KG1 (cell line): ENCODE measurements at regions not wholly inside any gene's neighbourhood (a gene's known extent, or its start where the extent isn't known, plus 50 kb on each side); places are given as distances from the start of the nearest gene placed in this dataset.

Experiments
- DNase-seq: peaks from one replicate; lab custom pipeline; 2025; lab: John Stamatoyannopoulos, UW

GRCh38 chr3:178455946-178456345 is 80.3 kb upstream of the KCNMB2 start:
- DNase-seq, result no peak

- no peak for DNase-seq
Observed at GRCh38 chr3:178456621-178457285, 79.5 kb upstream of the KCNMB2 start.

GRCh38 chr3:178457511-178457910 is 78.7 kb upstream of the KCNMB2 start:
- DNase-seq, result no peak

- no peak for DNase-seq
Observed at GRCh38 chr3:178458313-178459037, 77.8 kb upstream of the KCNMB2 start.

- no peak for DNase-seq
Observed at GRCh38 chr3:178459038-178459410, 77.2 kb upstream of the KCNMB2 start.

- no peak for DNase-seq
Observed at GRCh38 chr3:178465260-178466180, 70.7 kb upstream of the KCNMB2 start.

- no peak for DNase-seq
Observed at GRCh38 chr3:178472941-178473340, 63.3 kb upstream of the KCNMB2 start.

- no peak for DNase-seq
Observed at GRCh38 chr3:178474526-178474925, 61.7 kb upstream of the KCNMB2 start.

- no peak for DNase-seq
Observed at GRCh38 chr3:178475062-178475461, 61.2 kb upstream of the KCNMB2 start.

- DNase-seq, result no peak
Observed at GRCh38 chr3:178476886-178477285, 59.4 kb upstream of the KCNMB2 start.

GRCh38 chr3:178479446-178479845 is 56.8 kb upstream of the KCNMB2 start:
- DNase-seq, result no peak

- DNase-seq, result no peak
Observed at GRCh38 chr3:178479860-178480259, 56.4 kb upstream of the KCNMB2 start.

- DNase-seq, result no peak
Observed at GRCh38 chr3:178480274-178480673, 56.0 kb upstream of the KCNMB2 start.

- no peak for DNase-seq
Observed at GRCh38 chr3:178480795-178481194, 55.4 kb upstream of the KCNMB2 start.

GRCh38 chr3:178482981-178483380 is 53.3 kb upstream of the KCNMB2 start:
- no peak for DNase-seq

GRCh38 chr3:178483704-178484103 is 52.5 kb upstream of the KCNMB2 start:
- DNase-seq, result no peak

GRCh38 chr3:178485756-178486155 is 50.5 kb upstream of the KCNMB2 start:
- no peak for DNase-seq
